ENCODE measurements at regions not wholly inside any gene's neighbourhood (a gene's known extent, or its start where the extent isn't known, plus 50 kb on each side); places are given as distances from the start of the nearest gene placed in this dataset.

DNA sequence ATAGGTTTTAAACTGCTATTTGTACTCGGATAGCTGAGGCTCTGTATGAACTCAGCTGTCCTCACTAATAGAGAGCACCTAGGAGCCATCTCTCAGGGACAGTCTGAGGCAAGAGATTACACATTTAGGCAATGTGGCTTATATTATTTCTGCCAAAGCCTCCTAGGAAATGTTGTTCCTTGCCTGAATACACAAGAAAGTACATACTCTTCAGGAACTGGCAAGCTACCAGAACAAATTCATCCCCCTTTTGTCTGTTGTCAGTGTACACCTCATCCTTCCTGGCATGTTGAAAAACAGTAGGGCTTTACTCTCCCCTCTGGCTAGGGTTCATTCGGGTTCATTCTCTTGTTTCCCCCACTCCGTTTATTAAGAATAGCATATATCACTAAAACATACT lies 615.9 kb upstream of the FAT3 start:
- TF ChIP-seq, protein P1, sequence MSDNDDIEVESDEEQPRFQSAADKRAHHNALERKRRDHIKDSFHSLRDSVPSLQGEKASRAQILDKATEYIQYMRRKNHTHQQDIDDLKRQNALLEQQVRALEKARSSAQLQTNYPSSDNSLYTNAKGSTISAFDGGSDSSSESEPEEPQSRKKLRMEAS (IDR thresholded peaks at IDR 0.05), result no peak
- TF ChIP-seq FOXM1 (IDR thresholded peaks at IDR 0.05; ENCODE audit: borderline replicate concordance, low read depth), result no peak
- TF ChIP-seq, protein P2, sequence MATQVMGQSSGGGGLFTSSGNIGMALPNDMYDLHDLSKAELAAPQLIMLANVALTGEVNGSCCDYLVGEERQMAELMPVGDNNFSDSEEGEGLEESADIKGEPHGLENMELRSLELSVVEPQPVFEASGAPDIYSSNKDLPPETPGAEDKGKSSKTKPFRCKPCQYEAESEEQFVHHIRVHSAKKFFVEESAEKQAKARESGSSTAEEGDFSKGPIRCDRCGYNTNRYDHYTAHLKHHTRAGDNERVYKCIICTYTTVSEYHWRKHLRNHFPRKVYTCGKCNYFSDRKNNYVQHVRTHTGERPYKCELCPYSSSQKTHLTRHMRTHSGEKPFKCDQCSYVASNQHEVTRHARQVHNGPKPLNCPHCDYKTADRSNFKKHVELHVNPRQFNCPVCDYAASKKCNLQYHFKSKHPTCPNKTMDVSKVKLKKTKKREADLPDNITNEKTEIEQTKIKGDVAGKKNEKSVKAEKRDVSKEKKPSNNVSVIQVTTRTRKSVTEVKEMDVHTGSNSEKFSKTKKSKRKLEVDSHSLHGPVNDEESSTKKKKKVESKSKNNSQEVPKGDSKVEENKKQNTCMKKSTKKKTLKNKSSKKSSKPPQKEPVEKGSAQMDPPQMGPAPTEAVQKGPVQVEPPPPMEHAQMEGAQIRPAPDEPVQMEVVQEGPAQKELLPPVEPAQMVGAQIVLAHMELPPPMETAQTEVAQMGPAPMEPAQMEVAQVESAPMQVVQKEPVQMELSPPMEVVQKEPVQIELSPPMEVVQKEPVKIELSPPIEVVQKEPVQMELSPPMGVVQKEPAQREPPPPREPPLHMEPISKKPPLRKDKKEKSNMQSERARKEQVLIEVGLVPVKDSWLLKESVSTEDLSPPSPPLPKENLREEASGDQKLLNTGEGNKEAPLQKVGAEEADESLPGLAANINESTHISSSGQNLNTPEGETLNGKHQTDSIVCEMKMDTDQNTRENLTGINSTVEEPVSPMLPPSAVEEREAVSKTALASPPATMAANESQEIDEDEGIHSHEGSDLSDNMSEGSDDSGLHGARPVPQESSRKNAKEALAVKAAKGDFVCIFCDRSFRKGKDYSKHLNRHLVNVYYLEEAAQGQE (IDR thresholded peaks at IDR 0.05; ENCODE audit: low read depth), result no peak
- no peak for TF ChIP-seq TAF1 (IDR thresholded peaks at IDR 0.05; ENCODE audit: low read depth)
- no peak for TF ChIP-seq EP300 (IDR thresholded peaks at IDR 0.05; ENCODE audit: borderline replicate concordance)
- TF ChIP-seq CREB1 (IDR thresholded peaks at IDR 0.05; ENCODE audit: low read depth), result no peak
- no peak for TF ChIP-seq TEAD4 (IDR thresholded peaks at IDR 0.05)
- TF ChIP-seq, protein P3, sequence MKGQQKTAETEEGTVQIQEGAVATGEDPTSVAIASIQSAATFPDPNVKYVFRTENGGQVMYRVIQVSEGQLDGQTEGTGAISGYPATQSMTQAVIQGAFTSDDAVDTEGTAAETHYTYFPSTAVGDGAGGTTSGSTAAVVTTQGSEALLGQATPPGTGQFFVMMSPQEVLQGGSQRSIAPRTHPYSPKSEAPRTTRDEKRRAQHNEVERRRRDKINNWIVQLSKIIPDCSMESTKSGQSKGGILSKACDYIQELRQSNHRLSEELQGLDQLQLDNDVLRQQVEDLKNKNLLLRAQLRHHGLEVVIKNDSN (IDR thresholded peaks at IDR 0.05), result no peak
- no peak for TF ChIP-seq YY1 (IDR thresholded peaks at IDR 0.05; ENCODE audit: low read depth)

All from Ishikawa (cell line).